ENCODE measurements at regions not wholly inside any gene's neighbourhood (a gene's known extent, or its start where the extent isn't known, plus 50 kb on each side); places are given as distances from the start of the nearest gene placed in this dataset.
"Not testable (repeated sequence)": the region's sequence is repeated elsewhere in the genome, so short reads cannot be mapped to it uniquely, and the experiment has no call there.

DNA sequence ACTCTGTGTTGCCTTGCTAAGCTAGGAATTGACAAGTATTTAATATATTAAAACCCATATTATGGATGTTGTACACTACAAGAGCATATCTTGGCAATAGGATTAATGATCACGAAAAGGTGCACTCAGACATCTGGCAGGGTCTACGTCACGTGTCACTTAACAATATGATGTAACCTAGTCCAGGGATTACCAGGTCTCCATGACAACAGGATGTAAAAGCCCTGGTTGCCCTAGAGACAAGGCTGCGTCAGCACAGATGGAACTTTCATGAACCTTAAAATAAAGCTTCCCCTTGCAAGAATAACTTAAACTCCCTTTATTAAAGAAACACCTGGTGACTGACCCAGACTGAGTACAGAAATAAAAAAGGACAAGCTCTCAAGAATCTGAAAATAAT lies 717.8 kb downstream of the CDH18 start:
- peak; percentile 72 for DNase-seq

DNA sequence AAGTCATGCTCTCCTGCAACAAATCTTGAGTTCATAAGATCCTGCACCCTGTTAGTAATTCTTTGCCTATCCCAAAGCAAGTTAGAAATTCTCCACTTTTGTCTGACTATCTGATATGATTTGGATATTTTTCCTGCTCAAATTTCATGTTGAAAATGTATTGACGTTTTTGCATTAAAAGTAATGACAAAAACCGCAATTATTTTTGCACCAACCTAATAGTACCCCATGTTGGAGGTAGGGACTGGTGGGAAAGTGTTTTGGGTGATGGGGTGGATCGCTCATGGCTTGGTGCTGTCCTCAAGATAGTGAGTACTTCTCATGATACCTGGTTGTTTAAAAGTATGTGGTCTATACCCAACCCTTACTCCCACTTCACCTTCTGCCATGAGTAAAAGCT lies 713.4 kb downstream of the CDH18 start:
- DNase-seq = no peak

DNA sequence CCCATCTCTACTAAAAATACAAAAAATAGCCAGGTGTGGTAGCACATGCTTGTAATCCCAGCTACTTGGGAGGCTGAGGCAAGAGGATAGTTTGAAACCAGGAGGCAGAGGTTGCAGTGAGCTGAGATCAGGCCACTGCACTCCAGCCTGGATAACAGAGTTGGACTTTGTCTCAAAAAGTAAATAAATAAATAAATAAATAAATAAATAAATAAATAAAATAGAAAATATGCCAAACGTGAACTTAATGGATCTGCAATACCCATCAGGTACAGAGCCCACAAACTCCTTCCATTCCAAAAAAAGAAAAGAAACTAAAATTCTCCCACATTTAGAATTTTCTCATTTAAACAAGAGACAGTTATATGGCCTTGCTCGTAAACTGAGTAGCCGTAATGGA lies 702.7 kb downstream of the CDH18 start:
- no peak for DNase-seq

DNA sequence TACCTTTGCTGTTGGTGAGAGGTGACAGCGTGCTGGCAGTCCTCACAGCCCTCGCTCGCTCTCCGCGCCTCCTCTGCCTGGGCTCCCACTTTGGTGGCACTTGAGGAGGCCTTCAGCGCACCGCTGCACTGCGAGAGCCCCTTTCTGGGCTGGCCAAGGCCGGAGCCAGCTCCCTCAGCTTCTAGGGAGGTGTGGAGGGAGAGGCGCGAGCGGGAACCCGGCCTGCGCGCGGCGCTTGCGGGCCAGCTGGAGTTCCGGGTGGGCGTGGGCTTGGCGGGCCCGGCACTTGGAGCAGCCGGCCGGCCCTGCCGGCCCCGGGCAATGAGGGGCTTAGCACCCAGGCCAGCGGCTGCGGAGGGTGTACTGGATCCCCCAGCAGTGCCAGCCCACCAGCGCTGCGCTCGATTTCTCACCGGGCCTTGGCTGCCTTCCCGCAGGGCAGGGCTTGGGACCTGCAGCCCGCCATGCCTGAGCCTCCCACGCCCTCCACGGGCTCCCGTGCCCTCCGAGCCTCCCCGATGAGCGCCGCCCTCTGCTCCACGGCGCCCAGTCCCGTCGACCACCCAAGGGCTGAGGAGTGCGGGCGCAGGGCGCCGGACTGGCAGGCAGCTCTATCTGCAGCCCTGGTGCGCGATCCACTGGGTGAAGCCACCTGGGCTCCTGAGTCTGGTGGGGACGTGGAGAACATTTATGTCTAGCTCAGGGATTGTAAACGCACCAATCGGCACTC lies 700.3 kb downstream of the CDH18 start:
- DNase-seq = not testable (repeated sequence)

DNA sequence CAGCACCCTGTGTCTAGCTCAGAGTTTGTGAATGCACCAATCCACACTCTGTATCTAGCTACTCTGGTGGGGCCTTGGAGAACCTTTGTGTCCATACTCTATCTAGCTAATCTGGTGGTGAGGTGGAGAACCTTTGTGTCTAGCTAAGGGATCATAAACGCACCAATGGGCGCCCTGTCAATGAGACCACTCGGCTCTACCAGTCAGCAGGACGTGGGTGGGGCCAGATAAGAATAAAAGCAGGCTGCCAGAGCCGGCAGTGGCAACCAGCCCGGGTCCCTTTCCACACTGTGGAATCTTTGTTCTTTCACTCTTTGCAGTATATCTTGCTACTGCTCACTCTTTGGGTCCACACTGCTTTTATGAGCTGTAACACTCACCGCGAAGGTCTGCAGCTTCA lies 699.7 kb downstream of the CDH18 start:
- DNase-seq = not testable (repeated sequence)

DNA sequence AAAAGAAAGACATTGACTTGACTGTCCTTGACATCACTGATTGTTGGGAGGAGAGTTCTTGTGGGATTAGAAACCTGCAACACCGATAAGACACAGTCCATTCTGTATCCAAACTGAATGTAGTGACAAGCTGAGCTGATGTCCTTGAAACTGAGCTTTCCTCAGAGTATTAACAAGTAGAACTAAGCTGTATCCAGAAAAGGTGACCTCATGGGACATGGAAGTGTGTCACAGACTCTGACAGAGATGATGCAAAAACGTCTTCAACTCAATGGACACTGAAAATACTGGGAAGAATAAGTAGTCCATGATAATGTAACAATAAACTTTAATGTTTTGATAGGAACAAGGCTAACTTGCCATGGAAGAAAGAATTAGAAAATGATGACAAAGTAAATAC lies 690.1 kb downstream of the CDH18 start:
- no peak for DNase-seq

DNA sequence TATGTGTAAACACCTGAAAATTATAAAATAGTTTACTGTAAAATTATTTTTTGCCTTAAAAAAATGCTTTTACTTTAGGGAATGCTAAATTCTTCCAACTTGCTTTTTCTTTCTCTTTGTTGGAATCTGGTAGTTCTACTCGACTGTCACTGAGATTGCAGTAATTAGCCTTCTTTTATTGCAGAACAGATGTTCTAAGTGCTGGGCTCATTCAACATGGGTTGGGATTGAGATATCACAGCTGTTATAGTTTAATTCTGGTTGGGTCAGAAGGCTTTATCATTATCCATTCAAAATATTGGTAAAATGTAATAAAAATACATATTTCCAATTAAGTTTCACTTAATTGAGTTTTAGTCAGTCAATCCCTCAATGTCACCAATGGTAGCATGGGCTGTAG lies 686.7 kb downstream of the CDH18 start:
- no peak for DNase-seq

DNA sequence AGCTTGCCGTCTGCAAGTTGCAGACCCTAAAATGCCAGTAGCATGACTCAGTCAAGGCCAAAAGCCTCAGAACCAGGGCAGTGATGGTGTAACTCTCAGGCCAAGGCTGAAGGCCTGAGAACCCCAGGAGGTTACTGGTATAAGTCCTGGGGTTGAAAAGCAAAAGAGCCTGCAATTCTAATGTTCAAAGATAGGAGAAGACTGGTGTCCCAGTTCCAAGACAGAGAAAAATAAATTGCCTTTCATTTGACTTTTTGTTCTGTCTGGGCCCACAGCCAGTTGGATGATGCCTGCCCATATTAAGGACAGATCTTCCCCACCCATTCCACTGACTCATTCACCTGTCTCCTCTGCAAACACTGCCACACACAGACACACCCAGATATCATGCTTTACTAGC lies 673.2 kb downstream of the CDH18 start:
- DNase-seq = peak; percentile 27

DNA sequence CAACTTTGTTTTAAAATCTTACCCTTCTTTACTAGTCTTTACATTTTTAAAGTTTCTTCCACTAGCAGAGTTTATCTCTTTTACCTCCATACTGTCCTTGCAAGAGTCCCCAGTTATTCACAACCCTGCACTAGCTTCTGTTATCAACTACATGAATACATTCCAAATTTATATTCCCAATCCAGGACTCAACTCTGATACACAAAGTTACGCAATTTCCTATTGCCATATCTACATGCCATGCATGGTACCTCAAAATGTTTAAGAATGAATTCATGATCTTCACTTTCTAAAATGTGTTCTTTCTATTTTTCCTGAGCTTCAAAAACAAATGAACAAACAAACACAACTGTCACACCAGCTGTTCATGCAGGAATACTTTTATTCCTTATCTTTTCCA lies 668.7 kb downstream of the CDH18 start:
- DNase-seq = no peak

DNA sequence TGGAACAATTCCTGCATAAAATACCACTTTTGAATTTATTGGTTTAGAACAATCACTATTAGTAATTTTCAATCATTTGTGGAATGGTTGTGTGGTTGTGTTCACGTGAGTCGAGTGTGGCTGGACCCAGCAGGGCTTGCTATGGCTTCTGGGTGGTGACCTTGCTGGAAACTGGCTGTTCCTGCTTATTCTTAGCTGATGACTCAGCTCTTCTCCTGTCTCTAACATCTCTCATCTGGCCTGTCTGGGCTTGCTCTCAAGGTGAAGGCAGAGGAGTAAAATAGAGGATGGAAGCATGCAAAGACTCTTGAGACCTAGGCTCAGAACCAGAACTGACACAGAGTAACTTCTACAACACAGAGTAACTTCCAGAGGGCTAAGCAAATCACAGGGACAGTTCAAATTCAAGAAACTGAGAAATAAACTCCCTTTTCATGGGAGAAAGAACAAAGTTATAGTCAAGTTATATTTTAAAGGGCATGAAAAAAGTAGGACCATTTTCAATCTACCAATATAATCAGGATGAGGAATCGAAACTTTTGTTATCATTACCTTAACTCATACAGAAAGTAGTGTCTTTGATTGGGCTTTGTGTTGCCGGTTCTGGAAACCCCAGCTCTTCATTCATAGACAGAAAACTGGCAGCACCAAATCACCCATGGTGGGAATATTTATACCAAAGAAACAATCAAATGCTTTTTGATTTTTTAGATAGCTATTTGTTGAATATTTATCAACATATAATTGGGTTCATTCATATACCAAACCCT lies 665.1 kb downstream of the CDH18 start:
- no peak for DNase-seq

DNA sequence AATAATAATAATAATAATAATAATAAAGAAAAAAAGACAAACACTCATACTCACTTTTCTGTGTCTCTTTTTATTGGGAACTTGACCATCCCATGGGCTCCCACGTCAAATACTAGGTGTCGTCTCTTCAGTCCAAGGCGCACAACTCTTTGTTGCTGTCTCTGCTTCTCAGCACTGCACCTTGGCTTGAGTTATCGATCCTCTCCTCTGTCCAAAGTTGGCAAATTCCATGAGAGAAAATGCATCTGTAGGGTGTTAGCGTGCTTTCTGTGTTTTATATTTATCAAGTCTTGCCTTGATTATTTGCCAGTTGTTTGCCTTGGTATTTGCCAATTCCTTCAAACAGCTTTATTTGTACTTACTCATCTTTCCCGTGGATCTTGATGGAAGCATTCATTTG lies 653.7 kb downstream of the CDH18 start:
- no peak for DNase-seq

DNA sequence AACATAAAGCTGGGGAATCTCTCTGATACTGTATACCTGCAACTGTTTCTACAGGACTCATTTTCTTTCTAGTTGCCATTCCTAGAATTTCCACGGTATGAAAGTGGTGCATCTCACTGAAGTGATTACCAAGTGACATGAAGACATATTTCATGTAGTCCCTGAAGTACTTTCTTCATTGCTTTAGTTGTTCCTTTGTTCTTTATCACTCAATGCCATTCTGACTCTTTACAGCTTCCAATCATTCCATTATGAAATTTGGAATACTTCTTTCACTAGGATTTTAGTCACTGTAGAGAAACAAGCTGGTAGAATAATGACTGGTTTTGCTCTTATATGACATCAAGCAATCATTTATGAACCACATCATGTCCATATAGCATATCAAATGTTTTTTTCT lies 645.1 kb downstream of the CDH18 start:
- DNase-seq = no peak

DNA sequence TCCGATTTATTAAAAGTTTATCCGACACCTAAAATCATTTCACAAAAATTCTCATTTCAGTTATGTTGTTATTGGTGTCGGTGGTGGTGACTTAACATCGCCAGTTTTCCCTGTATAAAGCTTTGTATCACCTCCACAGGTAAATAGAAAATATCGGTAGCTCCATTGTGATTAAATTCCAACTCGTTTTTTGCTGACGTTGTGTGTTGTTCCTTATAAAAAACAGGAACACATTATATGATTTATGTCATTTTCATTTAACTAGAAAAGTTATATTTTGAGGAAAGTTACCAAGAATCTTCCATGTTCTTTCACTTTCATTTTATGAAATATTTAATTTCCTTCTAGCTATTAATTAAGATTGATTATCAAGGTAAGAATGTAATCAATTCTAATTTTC lies 635.9 kb downstream of the CDH18 start:
- no peak for DNase-seq

DNA sequence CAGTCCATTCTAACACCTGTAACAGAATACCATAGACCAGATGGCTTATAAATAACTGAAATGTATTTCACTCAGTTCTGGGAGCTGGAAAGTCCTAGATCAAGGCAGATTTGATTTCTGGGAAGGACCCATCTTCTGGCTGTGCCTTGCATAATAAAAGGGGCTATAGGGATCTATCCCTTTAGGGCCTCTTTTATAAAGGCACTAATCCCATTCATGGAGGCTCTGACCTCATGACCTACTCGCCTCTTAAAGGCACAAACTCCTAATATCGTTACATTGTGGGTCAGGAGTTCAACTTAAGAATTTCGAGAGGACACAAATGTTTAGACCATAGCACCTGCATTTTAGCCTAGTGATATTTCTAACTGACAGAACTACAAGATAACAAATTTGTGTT lies 619.0 kb downstream of the CDH18 start:
- DNase-seq = no peak

DNA sequence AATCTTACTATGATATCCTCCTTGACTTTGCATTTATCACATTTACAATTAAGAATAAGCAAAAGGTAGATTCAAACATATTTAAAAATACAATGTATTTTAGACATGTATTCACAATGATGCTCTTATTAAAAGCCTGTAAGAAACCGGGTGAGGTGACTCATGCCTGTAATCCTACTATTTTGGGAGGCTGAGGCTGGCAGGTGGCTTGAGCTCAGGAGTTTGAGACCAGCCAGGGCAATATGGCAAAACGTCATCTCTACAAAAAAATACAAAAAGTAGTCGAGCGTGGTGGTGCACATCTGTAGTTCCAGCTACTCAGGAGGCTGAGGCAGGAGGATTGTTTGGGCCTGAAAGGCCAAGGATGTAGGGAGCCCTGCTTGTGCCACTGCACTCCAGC lies 618.4 kb downstream of the CDH18 start:
- DNase-seq = no peak

DNA sequence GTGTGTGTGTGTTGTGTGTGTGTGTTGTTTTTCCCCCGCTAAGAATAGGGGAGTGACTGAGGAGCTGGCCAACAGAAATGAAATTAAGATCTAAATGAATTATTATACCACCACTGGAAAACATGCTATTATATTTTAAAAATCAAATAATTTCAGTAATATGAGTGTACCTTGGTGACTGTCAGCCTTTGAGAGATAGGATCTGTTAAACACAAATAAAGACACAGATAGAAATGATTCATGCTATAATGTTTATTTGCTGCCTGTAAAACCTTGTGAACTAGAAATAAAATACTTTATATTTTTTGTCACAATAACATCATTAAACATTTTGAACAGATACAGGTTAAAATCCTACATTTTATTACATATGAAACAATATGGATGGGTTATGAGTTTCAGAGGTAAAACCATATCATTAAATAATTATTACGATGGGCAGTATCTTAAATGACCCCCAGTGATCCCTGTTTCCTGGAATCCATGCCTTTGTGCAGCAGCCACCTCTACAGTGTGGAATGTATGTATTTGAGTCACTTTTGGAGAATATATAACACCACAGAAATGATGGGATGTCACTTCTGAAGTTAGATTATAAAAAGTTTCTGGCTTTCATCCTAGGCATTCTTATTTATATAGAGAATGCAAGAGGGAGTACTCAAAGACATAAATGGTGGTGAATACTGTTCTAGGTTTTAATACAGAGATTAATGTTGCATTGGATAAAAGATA lies 617.2 kb downstream of the CDH18 start:
- DNase-seq = no peak

DNA sequence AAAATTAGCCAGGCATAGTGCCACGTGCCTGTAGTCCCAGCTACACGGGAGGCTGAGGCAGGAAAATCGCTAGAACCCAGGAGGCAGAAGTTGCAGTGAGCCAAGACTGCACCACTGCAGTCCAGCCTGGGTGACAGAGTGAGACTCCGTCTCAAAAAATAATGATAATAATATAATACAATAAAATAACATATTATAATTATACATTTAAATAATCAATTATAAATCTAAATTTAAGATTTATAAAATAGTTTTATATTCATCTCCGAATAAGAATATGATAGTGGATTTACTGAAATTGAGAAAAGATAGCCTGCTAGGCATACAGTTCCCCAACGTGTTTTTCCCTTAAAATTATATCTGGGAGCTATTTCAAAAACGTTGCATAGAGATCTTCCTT lies 599.6 kb downstream of the CDH18 start:
- no peak for DNase-seq

DNA sequence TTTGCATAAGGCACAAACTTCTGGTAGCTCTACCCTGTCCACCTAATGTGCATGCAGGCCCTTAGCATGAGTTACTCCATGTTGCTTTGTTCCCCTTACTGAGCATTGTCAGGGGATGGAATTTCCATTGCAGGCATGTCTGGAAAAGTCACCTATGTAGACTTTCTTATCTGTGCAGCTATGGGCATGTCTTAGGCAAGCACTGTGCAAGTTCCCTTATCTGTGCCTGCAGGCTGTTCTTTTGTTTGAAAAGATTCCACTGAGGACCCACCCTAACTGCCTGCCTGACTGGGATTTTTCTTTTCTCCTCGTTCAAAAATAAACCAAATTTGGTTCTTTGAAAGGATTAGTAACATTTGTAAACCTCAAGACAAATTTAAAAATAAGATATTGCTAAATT lies 587.0 kb downstream of the CDH18 start:
- DNase-seq = no peak

DNA sequence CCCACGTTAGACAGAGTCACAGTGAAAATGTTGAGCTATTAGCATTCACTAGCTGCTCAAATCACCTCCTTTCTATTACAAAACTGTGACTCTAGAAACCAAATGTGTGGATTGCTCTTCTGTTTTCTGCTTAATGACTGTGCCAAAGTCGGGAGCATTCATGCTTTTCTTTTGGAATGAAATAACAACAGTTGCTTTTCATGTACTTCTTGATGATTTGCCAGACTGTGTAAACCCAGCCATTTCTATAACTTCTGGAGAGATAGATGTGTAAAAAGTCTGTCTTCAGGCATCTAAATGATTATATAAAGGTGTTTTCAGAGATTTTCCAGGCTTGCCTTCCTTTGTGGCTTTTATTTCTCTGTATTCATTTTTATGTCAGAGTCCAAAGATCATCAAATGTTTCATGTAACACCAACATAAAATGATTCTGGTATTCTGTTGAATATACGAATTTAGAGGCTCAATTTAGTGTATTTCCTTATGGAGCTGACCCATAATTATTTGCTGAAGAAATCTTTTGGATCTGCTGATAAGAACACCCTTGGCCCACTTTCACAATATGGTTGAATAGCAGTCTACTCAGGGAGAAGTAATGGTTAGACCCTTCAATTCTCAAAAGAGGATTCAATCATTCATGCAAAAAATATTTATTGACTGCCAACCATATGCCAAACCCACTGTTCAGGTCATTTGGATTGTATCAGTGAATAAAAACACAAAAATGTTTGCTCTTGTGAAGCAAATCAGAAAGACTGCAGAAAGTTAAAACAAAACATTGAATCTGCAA lies 581.2 kb downstream of the CDH18 start:
- no peak for DNase-seq

DNA sequence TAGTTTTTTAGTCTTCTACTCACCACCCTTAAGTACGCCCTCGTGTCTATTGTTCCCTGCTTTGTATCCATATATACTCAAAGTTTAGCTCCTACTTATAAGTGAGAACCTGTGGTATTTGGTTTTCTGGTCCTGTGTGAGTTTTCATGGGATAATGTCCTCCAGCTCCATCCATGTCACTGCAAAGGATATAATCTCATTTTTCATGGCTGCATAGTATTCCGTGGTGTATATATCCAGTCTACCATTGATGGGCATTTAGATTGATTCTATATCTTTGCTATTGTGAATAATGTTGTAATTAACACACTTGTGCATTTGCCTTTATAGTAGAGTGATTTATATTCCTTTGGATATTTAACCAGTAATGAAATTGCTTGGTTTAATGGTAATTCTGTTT lies 579.9 kb downstream of the CDH18 start:
- no peak for DNase-seq

DNA sequence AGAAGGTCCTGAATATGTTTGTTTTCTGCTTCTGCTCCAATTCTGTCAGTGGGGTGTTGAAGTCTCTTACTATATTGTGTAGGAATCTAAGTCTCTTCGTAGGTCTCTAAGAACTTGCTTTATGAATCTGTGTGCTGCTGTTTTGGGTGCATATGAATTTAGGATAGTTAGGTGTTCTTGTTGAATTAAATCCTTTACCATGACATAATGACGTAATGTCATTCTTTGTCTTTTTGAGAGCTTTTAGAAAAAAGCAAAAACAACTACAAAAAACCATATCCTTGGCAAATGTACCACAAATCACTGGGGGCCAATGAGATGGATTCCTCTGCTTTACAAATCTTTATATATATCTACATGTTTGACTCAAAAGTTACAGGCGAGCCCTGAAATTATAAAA lies 576.1 kb downstream of the CDH18 start:
- DNase-seq = no peak

Measured in NCI-H748 treated with DMSO at 0.1 percent for 48 hours (cell line).